NB4 (cell line): ENCODE measurements at regions not wholly inside any gene's neighbourhood (a gene's known extent, or its start where the extent isn't known, plus 50 kb on each side); places are given as distances from the start of the nearest gene placed in this dataset.

ENCODE experiments used
- POLR2A ChIP-seq: IDR thresholded peaks from 2 replicates; pipeline ENCODE4 v1.6.1; 2011; ENCODE audit warnings: mild to moderate bottlenecking; ENCODE audit not compliant: insufficient read length; ENCODE audit errors: extremely low read depth
- TF ChIP-seq, protein P1 (sequence below): IDR thresholded peaks from one replicate; pipeline ENCODE4 v1.5.1; 2012; ENCODE audit warnings: low read depth, low read length
- TF ChIP-seq, protein P2 (sequence below): IDR thresholded peaks from 2 replicates; pipeline ENCODE4 v1.6.1; 2011; ENCODE audit warnings: low read depth, low read length

DNA sequence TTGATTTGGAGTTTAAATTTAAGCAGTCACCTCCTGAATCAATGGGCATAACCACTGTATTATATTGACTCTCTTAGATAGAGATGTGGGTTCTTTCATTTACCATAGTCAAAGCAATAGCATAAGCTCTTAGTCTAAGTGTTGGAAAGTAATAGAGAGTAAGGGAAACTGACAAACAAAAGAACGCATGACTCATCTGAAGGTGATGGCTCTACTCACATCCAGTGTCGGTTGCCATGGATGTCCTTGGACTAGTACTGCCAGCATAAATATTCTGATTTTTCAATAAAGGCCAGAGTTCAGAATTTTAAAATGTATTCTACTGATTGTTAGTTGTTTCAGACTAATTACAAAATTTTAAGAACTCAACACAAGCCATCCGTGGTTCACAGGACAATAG, 444.9 kb upstream of the DDI1 start:
- TF ChIP-seq, protein P1, sequence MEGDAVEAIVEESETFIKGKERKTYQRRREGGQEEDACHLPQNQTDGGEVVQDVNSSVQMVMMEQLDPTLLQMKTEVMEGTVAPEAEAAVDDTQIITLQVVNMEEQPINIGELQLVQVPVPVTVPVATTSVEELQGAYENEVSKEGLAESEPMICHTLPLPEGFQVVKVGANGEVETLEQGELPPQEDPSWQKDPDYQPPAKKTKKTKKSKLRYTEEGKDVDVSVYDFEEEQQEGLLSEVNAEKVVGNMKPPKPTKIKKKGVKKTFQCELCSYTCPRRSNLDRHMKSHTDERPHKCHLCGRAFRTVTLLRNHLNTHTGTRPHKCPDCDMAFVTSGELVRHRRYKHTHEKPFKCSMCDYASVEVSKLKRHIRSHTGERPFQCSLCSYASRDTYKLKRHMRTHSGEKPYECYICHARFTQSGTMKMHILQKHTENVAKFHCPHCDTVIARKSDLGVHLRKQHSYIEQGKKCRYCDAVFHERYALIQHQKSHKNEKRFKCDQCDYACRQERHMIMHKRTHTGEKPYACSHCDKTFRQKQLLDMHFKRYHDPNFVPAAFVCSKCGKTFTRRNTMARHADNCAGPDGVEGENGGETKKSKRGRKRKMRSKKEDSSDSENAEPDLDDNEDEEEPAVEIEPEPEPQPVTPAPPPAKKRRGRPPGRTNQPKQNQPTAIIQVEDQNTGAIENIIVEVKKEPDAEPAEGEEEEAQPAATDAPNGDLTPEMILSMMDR = no peak
- TF ChIP-seq, protein P2, sequence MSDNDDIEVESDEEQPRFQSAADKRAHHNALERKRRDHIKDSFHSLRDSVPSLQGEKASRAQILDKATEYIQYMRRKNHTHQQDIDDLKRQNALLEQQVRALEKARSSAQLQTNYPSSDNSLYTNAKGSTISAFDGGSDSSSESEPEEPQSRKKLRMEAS = no peak
- TF ChIP-seq POLR2A = no peak
